Transverse colon (tissue), 4 donors: ENCODE measurements at regions not wholly inside any gene's neighbourhood (a gene's known extent, or its start where the extent isn't known, plus 50 kb on each side); places are given as distances from the start of the nearest gene placed in this dataset.

ENCODE experiments used
- CTCF ChIP-seq, 5 experiments: fragments of 200-600 bp in 3 of 5; fragments of 450-650 bp in 2 of 5; sonication (generic) in 3 of 5; IDR thresholded peaks; 1 replicate in 2 of 5; 2 replicates in 3 of 5; pipeline ENCODE4 v1.5.1; 2016 to 2017; ENCODE audit warnings: antibody characterized with exemption in 5 of 5, inconsistent platforms in 3 of 5, mild to moderate bottlenecking in 2 of 5, moderate library complexity in 1 of 5
- EP300 ChIP-seq: sonication (generic); formaldehyde crosslinking; IDR thresholded peaks from one replicate; pipeline ENCODE4 v1.6.1; 2017; ENCODE audit warnings: antibody characterized with exemption, low read depth
- POLR2A ChIP-seq: fragments of 450-650 bp; IDR thresholded peaks from one replicate; pipeline ENCODE4 v1.6.1; 2016; ENCODE audit warnings: antibody characterized with exemption, mild to moderate bottlenecking, moderate library complexity
- POLR2AphosphoS5 ChIP-seq, 3 donors: sonication (generic); formaldehyde crosslinking; IDR thresholded peaks; one replicate each; pipeline ENCODE4 v1.6.1; 2016; ENCODE audit warnings: antibody characterized with exemption in 3 of 3

GRCh38 chr6:117050301-117050700, 173.3 kb downstream of the RFX6 start:
- TF ChIP-seq CTCF (IDR thresholded peaks at IDR 0.05) = no peak
- TF ChIP-seq POLR2A = no peak
- no peak for TF ChIP-seq POLR2AphosphoS5 (IDR thresholded peaks at IDR 0.05)
- no peak for TF ChIP-seq EP300
